ENCODE measurements at regions not wholly inside any gene's neighbourhood (a gene's known extent, or its start where the extent isn't known, plus 50 kb on each side); places are given as distances from the start of the nearest gene placed in this dataset.

- Histone ChIP-seq H3K4me3 (no peak overlapping the region), H3K27ac (no peak overlapping the region)
Measured at GRCh38 chr6:80468398-80468797, 361.9 kb downstream of the BCKDHB start.

- no peak overlapping the region for H3K4me3 ChIP-seq
- H3K27ac ChIP-seq: no peak overlapping the region
Measured at GRCh38 chr6:80467408-80467807, 360.9 kb downstream of the BCKDHB start.

- Histone ChIP-seq H3K27ac (no peak overlapping the region), H3K4me3 (no peak overlapping the region)
Measured at GRCh38 chr6:80466981-80467380, 360.5 kb downstream of the BCKDHB start.

GRCh38 chr6:80465513-80465912, 359.0 kb downstream of the BCKDHB start:
- Histone ChIP-seq H3K4me3 (no peak overlapping the region), H3K27ac (no peak overlapping the region)

GRCh38 chr6:80464901-80465300, 358.4 kb downstream of the BCKDHB start:
- Histone ChIP-seq H3K4me3 (no peak overlapping the region), H3K27ac (no peak overlapping the region)

GRCh38 chr6:80463197-80463596, 356.7 kb downstream of the BCKDHB start:
- no peak overlapping the region for H3K4me3 ChIP-seq

GRCh38 chr6:80460257-80460865, 353.9 kb downstream of the BCKDHB start:
- Histone ChIP-seq H3K4me3 (no peak overlapping the region), H3K27ac (no peak overlapping the region)

More at GRCh38 chr6:80463197-80463596, 356.7 kb downstream of the BCKDHB start:
- no peak overlapping the region for H3K27ac ChIP-seq

GRCh38 chr6:80457439-80457933, 351.0 kb downstream of the BCKDHB start:
- Histone ChIP-seq H3K4me3 (no peak overlapping the region), H3K27ac (peak overlapping the region in 5 of 21 experiments; percentile 22 to 68 (median 34))

- Histone ChIP-seq H3K4me3 (no peak overlapping the region), H3K27ac (peak overlapping the region in 1 of 21 experiments; percentile 32)
Measured at GRCh38 chr6:80456724-80457438, 350.4 kb downstream of the BCKDHB start.

GRCh38 chr6:80454661-80455365, 348.3 kb downstream of the BCKDHB start:
- Histone ChIP-seq H3K27ac (peak overlapping the region in 12 of 21 experiments; percentile 4 to 63 (median 44)), H3K4me3 (no peak overlapping the region)

GRCh38 chr6:80454197-80454596, 347.7 kb downstream of the BCKDHB start:
- Histone ChIP-seq H3K27ac (peak overlapping the region in 16 of 21 experiments; percentile 4 to 63 (median 45)), H3K4me3 (no peak overlapping the region)

GRCh38 chr6:80449726-80450125, 343.3 kb downstream of the BCKDHB start:
- H3K27ac ChIP-seq: no peak overlapping the region
- no peak overlapping the region for H3K4me3 ChIP-seq

GRCh38 chr6:80446454-80447045, 340.1 kb downstream of the BCKDHB start:
- Histone ChIP-seq H3K27ac (no peak overlapping the region), H3K4me3 (no peak overlapping the region)

- H3K27ac ChIP-seq: no peak overlapping the region
- H3K4me3 ChIP-seq: no peak overlapping the region
Measured at GRCh38 chr6:80445751-80446150, 339.3 kb downstream of the BCKDHB start.

GRCh38 chr6:80442366-80442765, 335.9 kb downstream of the BCKDHB start:
- no peak overlapping the region for H3K4me3 ChIP-seq
- no peak overlapping the region for H3K27ac ChIP-seq

- Histone ChIP-seq H3K27ac (no peak overlapping the region), H3K4me3 (no peak overlapping the region)
Measured at GRCh38 chr6:80441131-80441530, 334.7 kb downstream of the BCKDHB start.

- Histone ChIP-seq H3K27ac (no peak overlapping the region), H3K4me3 (no peak overlapping the region)
Measured at GRCh38 chr6:80440496-80441115, 334.1 kb downstream of the BCKDHB start.

- H3K27ac ChIP-seq: no peak overlapping the region
- H3K4me3 ChIP-seq: no peak overlapping the region
Measured at GRCh38 chr6:80439721-80440470, 333.4 kb downstream of the BCKDHB start.

GRCh38 chr6:80438772-80439171, 332.3 kb downstream of the BCKDHB start:
- H3K4me3 ChIP-seq: no peak overlapping the region

More at GRCh38 chr6:80438772-80439171, 332.3 kb downstream of the BCKDHB start:
- no peak overlapping the region for H3K27ac ChIP-seq

Measured in skin epidermis (tissue), 12 donors.